ENCODE measurements at regions not wholly inside any gene's neighbourhood (a gene's known extent, or its start where the extent isn't known, plus 50 kb on each side); places are given as distances from the start of the nearest gene placed in this dataset.

DNA sequence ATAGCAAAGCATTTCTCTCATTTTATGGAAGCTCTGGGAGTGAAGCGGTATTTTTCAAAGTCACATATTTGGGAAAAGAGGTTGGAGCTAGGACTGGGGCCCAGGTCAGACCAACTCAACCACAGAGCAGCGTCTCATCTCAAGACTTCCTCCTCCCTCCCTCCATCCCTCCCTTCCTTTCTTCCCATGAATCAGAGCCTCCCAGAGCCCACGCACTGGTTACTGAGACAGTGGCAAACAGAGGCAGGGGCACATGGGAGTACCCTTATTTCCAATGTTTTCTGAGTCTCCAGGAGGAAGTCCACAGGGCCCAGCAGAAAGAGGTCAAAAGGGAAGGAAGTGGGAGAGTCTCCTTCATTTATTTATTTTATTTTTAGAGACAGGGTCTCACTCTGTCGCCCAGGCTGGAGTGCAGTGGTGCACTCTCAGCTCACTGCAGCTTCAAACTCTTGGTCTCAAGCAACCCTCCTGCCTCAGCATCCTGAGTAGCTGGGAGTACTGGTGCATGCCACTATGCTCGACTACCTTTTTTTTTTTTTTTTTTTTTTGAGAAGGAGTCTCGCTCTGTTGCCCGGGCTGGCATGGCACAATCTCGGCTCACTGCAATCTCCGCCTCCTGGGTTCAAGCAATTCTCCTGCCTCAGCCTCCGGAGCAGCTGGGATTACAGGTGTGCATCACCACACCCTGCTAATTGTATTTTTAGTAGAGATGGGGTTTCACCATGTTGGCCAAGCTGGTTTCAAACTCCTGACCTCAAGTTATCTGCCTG, 52.5 kb upstream of the CDKN2AIPNL start:
- H3K4me3 ChIP-seq (ENCODE audit: low read depth, low read length) = no peak overlapping the region
- DNase-seq (ENCODE audit: low read depth) = no peak
- TF ChIP-seq, protein P1, sequence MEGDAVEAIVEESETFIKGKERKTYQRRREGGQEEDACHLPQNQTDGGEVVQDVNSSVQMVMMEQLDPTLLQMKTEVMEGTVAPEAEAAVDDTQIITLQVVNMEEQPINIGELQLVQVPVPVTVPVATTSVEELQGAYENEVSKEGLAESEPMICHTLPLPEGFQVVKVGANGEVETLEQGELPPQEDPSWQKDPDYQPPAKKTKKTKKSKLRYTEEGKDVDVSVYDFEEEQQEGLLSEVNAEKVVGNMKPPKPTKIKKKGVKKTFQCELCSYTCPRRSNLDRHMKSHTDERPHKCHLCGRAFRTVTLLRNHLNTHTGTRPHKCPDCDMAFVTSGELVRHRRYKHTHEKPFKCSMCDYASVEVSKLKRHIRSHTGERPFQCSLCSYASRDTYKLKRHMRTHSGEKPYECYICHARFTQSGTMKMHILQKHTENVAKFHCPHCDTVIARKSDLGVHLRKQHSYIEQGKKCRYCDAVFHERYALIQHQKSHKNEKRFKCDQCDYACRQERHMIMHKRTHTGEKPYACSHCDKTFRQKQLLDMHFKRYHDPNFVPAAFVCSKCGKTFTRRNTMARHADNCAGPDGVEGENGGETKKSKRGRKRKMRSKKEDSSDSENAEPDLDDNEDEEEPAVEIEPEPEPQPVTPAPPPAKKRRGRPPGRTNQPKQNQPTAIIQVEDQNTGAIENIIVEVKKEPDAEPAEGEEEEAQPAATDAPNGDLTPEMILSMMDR (conservative IDR thresholded peaks at IDR 0.05; ENCODE audit: low read depth, low read length) = no peak

DNA sequence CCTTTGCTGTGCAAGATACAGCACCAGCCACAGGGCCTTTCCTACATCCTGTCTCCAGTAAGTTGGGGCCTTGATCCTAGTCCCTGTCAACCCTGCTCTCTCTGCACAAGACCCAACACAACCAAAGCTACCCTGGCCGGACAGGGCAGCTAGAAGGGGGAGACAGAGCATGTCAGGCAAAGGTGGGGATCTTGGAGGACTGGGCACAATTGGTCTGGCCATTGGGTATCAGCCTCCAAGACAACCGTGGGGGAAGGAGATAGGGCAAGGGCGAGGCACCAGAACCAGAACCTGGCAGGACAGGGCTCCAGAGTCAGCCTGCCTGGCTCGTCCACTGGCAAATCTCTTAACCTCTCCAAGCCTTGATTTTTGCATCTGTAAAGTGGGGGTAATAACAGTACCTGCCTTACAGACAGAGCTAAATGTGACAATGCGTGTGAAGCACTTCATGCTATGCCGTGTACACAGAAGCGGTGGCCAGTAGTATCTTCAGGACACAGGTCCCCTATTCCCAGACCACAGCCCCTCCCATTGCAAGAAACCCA, 51.6 kb upstream of the CDKN2AIPNL start:
- TF ChIP-seq, protein P1 (conservative IDR thresholded peaks at IDR 0.05; ENCODE audit: low read depth, low read length) = no peak
- no peak for DNase-seq (ENCODE audit: low read depth)
- no peak overlapping the region for H3K4me3 ChIP-seq (ENCODE audit: low read depth, low read length)

DNA sequence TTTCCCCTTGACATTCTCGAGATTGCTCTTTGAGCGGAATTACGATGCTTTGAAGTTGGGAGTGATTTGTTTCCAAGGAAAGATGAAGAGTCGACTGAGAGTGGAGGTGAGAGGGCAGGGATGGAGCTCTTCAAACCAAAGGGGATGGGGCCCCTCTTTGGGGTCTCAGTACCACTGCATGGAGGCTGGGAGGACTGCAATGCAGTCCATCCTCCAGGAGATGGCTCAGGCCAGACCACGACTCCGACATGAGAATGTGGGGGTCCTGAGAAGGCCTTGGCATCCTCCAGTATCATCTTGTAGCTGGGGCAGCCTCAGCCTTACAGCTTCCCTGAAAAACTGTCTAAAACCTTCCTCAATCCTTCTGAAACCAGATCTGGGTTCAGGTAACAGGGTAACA, 51.1 kb upstream of the CDKN2AIPNL start:
- no peak for DNase-seq (ENCODE audit: low read depth)
- TF ChIP-seq, protein P1 (conservative IDR thresholded peaks at IDR 0.05; ENCODE audit: low read depth, low read length) = no peak
- no peak overlapping the region for H3K4me3 ChIP-seq (ENCODE audit: low read depth, low read length)

DNA sequence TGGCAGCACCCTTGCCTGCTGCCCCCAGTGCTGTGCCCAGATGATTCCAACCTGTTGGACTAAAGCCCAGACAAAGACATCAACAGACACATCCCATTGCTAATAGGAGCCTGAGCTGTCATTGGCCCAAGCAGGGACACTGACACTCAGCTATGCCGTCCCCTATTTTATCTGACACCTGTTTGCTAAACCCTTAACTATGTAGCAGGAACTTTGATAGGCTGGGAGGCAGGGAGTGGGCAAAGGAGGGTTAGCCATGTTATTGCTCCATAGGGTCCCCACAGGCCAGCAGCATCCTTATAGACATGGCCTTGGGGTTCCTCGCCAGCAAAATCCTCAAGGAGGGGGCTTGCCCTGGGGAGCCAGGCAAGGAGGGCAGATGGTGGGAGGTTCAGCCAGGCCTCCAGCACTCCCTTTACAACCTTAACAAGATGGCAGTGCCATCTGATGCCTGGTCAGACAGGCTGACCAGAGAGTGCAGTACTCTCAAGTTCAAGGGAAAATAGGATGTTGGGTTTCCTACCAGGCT, 50.4 kb upstream of the CDKN2AIPNL start:
- no peak overlapping the region for H3K4me3 ChIP-seq (ENCODE audit: low read depth, low read length)
- no peak for DNase-seq (ENCODE audit: low read depth)

More for the DNA sequence above, 50.4 kb upstream of the CDKN2AIPNL start:
- TF ChIP-seq, protein P1 (conservative IDR thresholded peaks at IDR 0.05; ENCODE audit: low read depth, low read length) = no peak

Data from epithelial cell of proximal tubule (primary cell).